ENCODE measurements at regions not wholly inside any gene's neighbourhood (a gene's known extent, or its start where the extent isn't known, plus 50 kb on each side); places are given as distances from the start of the nearest gene placed in this dataset.

GRCh38 chr4:138887341-138887740, 128.2 kb upstream of the NOCT start:
- no peak for TF ChIP-seq CTCF (conservative IDR thresholded peaks at IDR 0.05; ENCODE audit: low read depth, low read length)
- no peak for TF ChIP-seq EZH2 (IDR thresholded peaks at IDR 0.05; ENCODE audit: low read length, unreplicated experiment)

Measured in PC-3 (cell line).